H1 (cell line): ENCODE measurements at regions not wholly inside any gene's neighbourhood (a gene's known extent, or its start where the extent isn't known, plus 50 kb on each side); places are given as distances from the start of the nearest gene placed in this dataset.

Experiments used
- CTCF ChIA-PET: fragments of 300-600 bp; sonication (Branson Sonifier 250); formaldehyde crosslinking; loops from one replicate; lab custom pipeline; 2021; ENCODE audit not compliant: partially characterized antibody; lab: Charles Lee
- POLR2A ChIA-PET: fragments of 300-600 bp; sonication (Branson Sonifier 250); formaldehyde crosslinking; loops from one replicate; lab custom pipeline; 2021; ENCODE audit warnings: inconsistent platforms; ENCODE audit not compliant: partially characterized antibody; lab: Charles Lee
- DNase-seq, 2 experiments: peaks; one replicate each; pipeline versions ENCODE4 v3.0.0 to v3.0.0-alpha.2; 2010 to 2022; ENCODE audit warnings: low spot score in 2 of 2, low read depth in 1 of 2, mixed read lengths in 1 of 2
- FAIRE-seq: peaks from 2 replicates; lab custom pipeline; 2011; peaks lifted over from hg19 to GRCh38; lab: Jason Lieb, UNC
- H2AFZ ChIP-seq: 2 replicates; pipeline ENCODE4 v1.8.1; 2012; ENCODE audit warnings: low read length, inconsistent platforms
- H2AK5ac ChIP-seq: 2 replicates; pipeline ENCODE4 v1.6.1; 2013; ENCODE audit warnings: low read depth, low read length
- H2BK120ac ChIP-seq: replicated peaks from 2 replicates; pipeline ENCODE3; 2013; ENCODE audit warnings: low read depth, low read length, inconsistent platforms
- H2BK12ac ChIP-seq: 2 replicates; pipeline ENCODE4 v1.6.1; 2013; ENCODE audit warnings: low read depth, low read length
- H2BK15ac ChIP-seq: 2 replicates; pipeline ENCODE4 v1.6.1; 2013; ENCODE audit warnings: low read length
- H2BK20ac ChIP-seq: 2 replicates; pipeline ENCODE4 v1.6.1; 2013; ENCODE audit warnings: low read length
- H2BK5ac ChIP-seq: 2 replicates; pipeline ENCODE4 v1.6.1; 2013; ENCODE audit warnings: low read depth, low read length
- H3K14ac ChIP-seq: 2 replicates; pipeline ENCODE4 v1.6.1; 2013; ENCODE audit warnings: inconsistent platforms; ENCODE audit not compliant: insufficient read length
- H3K18ac ChIP-seq: 2 replicates; pipeline ENCODE4 v1.6.1; 2013; ENCODE audit warnings: low read length; ENCODE audit errors: extremely low read depth
- H3K23ac ChIP-seq: 2 replicates; pipeline ENCODE4 v1.6.1; 2013; ENCODE audit warnings: inconsistent platforms; ENCODE audit not compliant: insufficient read length
- H3K23me2 ChIP-seq: 2 replicates; pipeline ENCODE4 v1.6.1; 2013; ENCODE audit warnings: low read depth, low read length
- H3K27ac ChIP-seq: 2 replicates; pipeline ENCODE4 v1.6.1; 2011; ENCODE audit warnings: low read depth, low read length, inconsistent platforms
- H3K27me3 ChIP-seq, 4 experiments: replicated peaks in 1 of 4; 1 replicate in 1 of 4; 2 replicates in 3 of 4; pipeline versions ENCODE4 v1.6.1 to v1.8.1; 2011 to 2013; ENCODE audit warnings: low read length in 3 of 4, mild to moderate bottlenecking in 3 of 4, inconsistent platforms in 2 of 4, mixed read lengths in 2 of 4, moderate library complexity in 1 of 4; ENCODE audit not compliant: control insufficient read depth in 3 of 4, insufficient read depth in 3 of 4; ENCODE audit errors: extremely low read depth in 1 of 4
- H3K36me3 ChIP-seq, 4 experiments: 2 replicates each; pipeline versions ENCODE4 v1.6.1 to v1.8.1; 2011 to 2013; ENCODE audit warnings: mild to moderate bottlenecking in 4 of 4, low read length in 3 of 4, moderate library complexity in 2 of 4, control low read depth in 1 of 4, inconsistent platforms in 1 of 4; ENCODE audit not compliant: insufficient read depth in 4 of 4, control insufficient read depth in 2 of 4
- H3K4ac ChIP-seq: replicated peaks from 2 replicates; pipeline ENCODE3; 2013; ENCODE audit warnings: low read length, low read depth, mixed read lengths, inconsistent platforms; ENCODE audit not compliant: insufficient read length
- H3K4me1 ChIP-seq, 4 experiments: replicated peaks in 1 of 4; 1 replicate in 1 of 4; 2 replicates in 3 of 4; pipeline versions ENCODE4 v1.6.1 to v1.8.1; 2011 to 2013; ENCODE audit warnings: low read length in 3 of 4, inconsistent platforms in 2 of 4, mixed read lengths in 1 of 4; ENCODE audit not compliant: insufficient read depth in 4 of 4, control insufficient read depth in 3 of 4
- H3K4me2 ChIP-seq, 2 experiments: 2 replicates each; pipeline versions ENCODE4 v1.6.1 to v1.8.1; 2011 to 2013; ENCODE audit warnings: low read depth in 2 of 2, low read length in 2 of 2, control low read depth in 1 of 2, inconsistent platforms in 1 of 2, mild to moderate bottlenecking in 1 of 2; ENCODE audit not compliant: insufficient read depth in 1 of 2
- H3K4me3 ChIP-seq, 4 experiments: fragments of 200-600, 300-600 bp in 1 of 4; sonication (generic), shearing (Covaris generic), sonication (Bioruptor Twin) in 1 of 4; 2 replicates each; pipeline versions ENCODE4 v1.5.1 to v1.8.1; 2011 to 2016; ENCODE audit warnings: low read length in 4 of 4, low read depth in 3 of 4, control low read depth in 2 of 4, inconsistent platforms in 2 of 4, mild to moderate bottlenecking in 2 of 4, mixed read lengths in 1 of 4, moderate library complexity in 1 of 4; ENCODE audit not compliant: insufficient read depth in 2 of 4; ENCODE audit errors: extremely low read depth in 1 of 4
- H3K56ac ChIP-seq: replicated peaks from 2 replicates; pipeline ENCODE3; 2013; ENCODE audit warnings: low read depth, mild to moderate bottlenecking, mixed read lengths, low read length, inconsistent platforms; ENCODE audit not compliant: insufficient read length
- H3K79me1 ChIP-seq: 2 replicates; pipeline ENCODE4 v1.6.1; 2013; ENCODE audit warnings: low read depth, low read length, control low read depth
- H3K79me2 ChIP-seq, 2 experiments: 2 replicates each; pipeline versions ENCODE4 v1.6.1 to v1.8.1; 2012 to 2013; ENCODE audit warnings: low read length in 2 of 2, mild to moderate bottlenecking in 2 of 2, inconsistent platforms in 1 of 2; ENCODE audit not compliant: insufficient read depth in 2 of 2, control insufficient read depth in 1 of 2
- H3K9ac ChIP-seq, 4 experiments: replicated peaks in 1 of 4; 1 replicate in 1 of 4; 2 replicates in 3 of 4; pipeline versions ENCODE4 v1.6.1 to v1.8.1; 2011 to 2013; ENCODE audit warnings: low read depth in 3 of 4, low read length in 3 of 4, control low read depth in 2 of 4, mild to moderate bottlenecking in 2 of 4, moderate library complexity in 2 of 4, inconsistent platforms in 1 of 4; ENCODE audit errors: extremely low read depth in 1 of 4
- H3K9me3 ChIP-seq, 2 experiments: 2 replicates each; pipeline versions ENCODE4 v1.6.1 to v1.8.1; 2012 to 2013; ENCODE audit warnings: mild to moderate bottlenecking in 2 of 2, moderate library complexity in 2 of 2, control low read depth in 1 of 2, inconsistent platforms in 1 of 2, low read depth in 1 of 2, low read length in 1 of 2, mixed read lengths in 1 of 2; ENCODE audit not compliant: insufficient read depth in 2 of 2
- H4K20me1 ChIP-seq, 2 experiments: replicated peaks in 1 of 2; 2 replicates each; pipeline versions ENCODE3 to v1.8.1; 2011 to 2013; ENCODE audit warnings: inconsistent platforms in 2 of 2, low read length in 2 of 2, mild to moderate bottlenecking in 1 of 2; ENCODE audit not compliant: insufficient read depth in 2 of 2, control insufficient read depth in 1 of 2
- H4K5ac ChIP-seq: 2 replicates; pipeline ENCODE4 v1.6.1; 2013; ENCODE audit warnings: low read length, low read depth, mixed read lengths, inconsistent platforms; ENCODE audit not compliant: insufficient read length
- H4K8ac ChIP-seq: 2 replicates; pipeline ENCODE4 v1.8.0; 2013; ENCODE audit warnings: mild to moderate bottlenecking, moderate library complexity, low read length, inconsistent platforms; ENCODE audit not compliant: insufficient read depth; ENCODE audit errors: extremely low read depth
- H4K91ac ChIP-seq: replicated peaks from 2 replicates; pipeline ENCODE3; 2013; ENCODE audit warnings: low read length, mixed read lengths, inconsistent platforms; ENCODE audit not compliant: insufficient read length
- POLR2A ChIP-seq, 2 experiments: IDR thresholded peaks; 1 replicate in 1 of 2; 2 replicates in 1 of 2; pipeline ENCODE4 v1.6.1; 2011; ENCODE audit warnings: low read depth in 2 of 2, low read length in 2 of 2, mild to moderate bottlenecking in 2 of 2; ENCODE audit errors: control extremely low read depth in 1 of 2
- SP1 ChIP-seq: IDR thresholded peaks from 2 replicates; pipeline ENCODE4 v1.6.1; 2011; ENCODE audit warnings: low read depth, low read length
- SP2 ChIP-seq: IDR thresholded peaks from 2 replicates; pipeline ENCODE4 v1.6.1; 2012; ENCODE audit warnings: mild to moderate bottlenecking, low read length, inconsistent platforms
- WGBS, 2 experiments: shearing (Covaris generic) in 1 of 2; methylation state at CpG; one replicate each; pipeline versions ENCODE4 v1.1.6 to v1.1.7; 2013 to 2015; ENCODE audit warnings: low lambda C conversion rate in 2 of 2, mixed read lengths in 2 of 2, inconsistent platforms in 1 of 2, low coverage in 1 of 2, missing lambda C conversion rate in 1 of 2; ENCODE audit not compliant: insufficient replicate concordance in 2 of 2, insufficient coverage in 1 of 2, insufficient read length in 1 of 2; ENCODE audit errors: extremely low coverage in 1 of 2, missing lambda C conversion rate in 1 of 2; 5-methylcytosine and 5-hydroxymethylcytosine counted together

- no peaks in the 10 kb centered on the region for H3K79me2 ChIP-seq
- peak overlapping the region; percentile 40 for H4K91ac ChIP-seq
- peaks cover 2 to 22% (median 12%) of the 10 kb centered on the region in 4 experiments; a peak in 6 of 7 replicates for H3K27me3 ChIP-seq
- no peak overlapping the region for H2BK120ac ChIP-seq
- H2AK5ac ChIP-seq: no peak overlapping the region; the same call in 1 of the 2 replicates
- H3K23me2 ChIP-seq: peaks cover 5% of the 10 kb centered on the region; the same call in 1 of the 2 replicates
- H2BK5ac ChIP-seq: peak overlapping the region; percentile 10; the same call in 1 of the 2 replicates
- no peak overlapping the region for H4K5ac ChIP-seq
- H3K56ac ChIP-seq: no peak overlapping the region
- no peaks in the 10 kb centered on the region for H3K9me3 ChIP-seq
- no peak overlapping the region for H3K9ac ChIP-seq
- no peak overlapping the region for H3K27ac ChIP-seq
- H3K23ac ChIP-seq: no peak overlapping the region
- H2BK20ac ChIP-seq: no peak overlapping the region
- WGBS, 2 experiments: 94% methylated on average over 13 of the region's 13 CpGs; no CpG with 5 or more reads in 1 of the 2 experiments
- ChIA-PET CTCF (interaction anchor here (0.7 to 0.8 kb wide), 2 partner anchors 41 to 449 kb away, joined by 3 read pairs; no protein-coding TSS in a partner anchor), POLR2A (no interaction called here)
- no peak overlapping the region for H3K4me3 ChIP-seq
- H3K36me3 ChIP-seq: no peaks in the 10 kb centered on the region
- peaks cover 0 to 13% (median 6%) of the 10 kb centered on the region in 4 experiments; a peak in 5 of 7 replicates for H3K4me1 ChIP-seq
- H3K14ac ChIP-seq: no peak overlapping the region
- H2BK12ac ChIP-seq: no peak overlapping the region
- H3K18ac ChIP-seq: no peak overlapping the region
- FAIRE-seq: no peak
- peaks cover 0 to 5% of the 10 kb centered on the region in 2 experiments for H4K20me1 ChIP-seq
- TF ChIP-seq POLR2A (IDR thresholded peaks at IDR 0.05; ENCODE audit: control extremely low read depth in 1 of 2, low read depth in 2 of 2, low read length in 2 of 2) (no peak), SP2 (no peak), SP1 (no peak)
- DNase-seq: no peak
- peak overlapping the region; percentile 25; the same call in 1 of the 2 replicates for H4K8ac ChIP-seq
- H2AFZ ChIP-seq: no peak overlapping the region
- no peak overlapping the region for H2BK15ac ChIP-seq
- H3K4me2 ChIP-seq: no peak overlapping the region
- no peak overlapping the region for H3K4ac ChIP-seq
- no peaks in the 10 kb centered on the region for H3K79me1 ChIP-seq
Observed at GRCh38 chr5:1663186-1663585, 136.5 kb downstream of the MRPL36 start.
